ENCODE measurements at regions not wholly inside any gene's neighbourhood (a gene's known extent, or its start where the extent isn't known, plus 50 kb on each side); places are given as distances from the start of the nearest gene placed in this dataset.

GRCh38 chr12:125282921-125283320, 217.7 kb downstream of the AACS start:
- Mint-ChIP-seq H3K4me1 (ENCODE audit: low read depth) (no peaks in the 10 kb centered on the region), H3K27ac (no peak overlapping the region), H3K9me3 (peaks cover 43% of the 10 kb centered on the region), H3K27me3 (ENCODE audit: insufficient read depth) (peaks cover 2% of the 10 kb centered on the region; the same call in 1 of the 2 replicates), H3K4me3 (no peak overlapping the region), H3K36me3 (ENCODE audit: low read depth) (no peaks in the 10 kb centered on the region; the same call in 1 of the 2 replicates)
- no peak for DNase-seq
- no peak for TF ChIP-seq CTCF (IDR thresholded peaks at IDR 0.05)

GRCh38 chr12:125283521-125283920, 218.3 kb downstream of the AACS start:
- DNase-seq = no peak
- H3K27me3 Mint-ChIP-seq (ENCODE audit: insufficient read depth) = peaks cover 2% of the 10 kb centered on the region; the same call in 1 of the 2 replicates
- H3K4me1 Mint-ChIP-seq (ENCODE audit: low read depth) = no peaks in the 10 kb centered on the region
- H3K4me3 Mint-ChIP-seq = no peak overlapping the region
- no peak for TF ChIP-seq CTCF (IDR thresholded peaks at IDR 0.05)
- H3K36me3 Mint-ChIP-seq (ENCODE audit: low read depth) = no peaks in the 10 kb centered on the region; the same call in 1 of the 2 replicates
- H3K27ac Mint-ChIP-seq = no peak overlapping the region
- peaks cover 40% of the 10 kb centered on the region for H3K9me3 Mint-ChIP-seq

- DNase-seq = no peak
- no peak for TF ChIP-seq CTCF (IDR thresholded peaks at IDR 0.05)
- H3K27ac Mint-ChIP-seq = no peak overlapping the region
- peaks cover 2% of the 10 kb centered on the region; the same call in 1 of the 2 replicates for H3K27me3 Mint-ChIP-seq (ENCODE audit: insufficient read depth)
- H3K9me3 Mint-ChIP-seq = peaks cover 39% of the 10 kb centered on the region
- no peaks in the 10 kb centered on the region; the same call in 1 of the 2 replicates for H3K36me3 Mint-ChIP-seq (ENCODE audit: low read depth)
- H3K4me3 Mint-ChIP-seq = no peak overlapping the region
- H3K4me1 Mint-ChIP-seq (ENCODE audit: low read depth) = no peaks in the 10 kb centered on the region
Measured at GRCh38 chr12:125284087-125284486, 218.9 kb downstream of the AACS start.

GRCh38 chr12:125284945-125285685, 219.9 kb downstream of the AACS start:
- Mint-ChIP-seq H3K27me3 (ENCODE audit: insufficient read depth) (peaks cover 2% of the 10 kb centered on the region; the same call in 1 of the 2 replicates), H3K4me3 (no peak overlapping the region), H3K9me3 (peaks cover 37% of the 10 kb centered on the region), H3K36me3 (ENCODE audit: low read depth) (no peaks in the 10 kb centered on the region; the same call in 1 of the 2 replicates), H3K4me1 (ENCODE audit: low read depth) (no peaks in the 10 kb centered on the region), H3K27ac (no peak overlapping the region)
- TF ChIP-seq CTCF (IDR thresholded peaks at IDR 0.05) = no peak
- no peak for DNase-seq

- Mint-ChIP-seq H3K4me1 (ENCODE audit: low read depth) (no peaks in the 10 kb centered on the region), H3K9me3 (peaks cover 39% of the 10 kb centered on the region), H3K36me3 (ENCODE audit: low read depth) (no peaks in the 10 kb centered on the region; the same call in 1 of the 2 replicates), H3K4me3 (no peak overlapping the region), H3K27ac (no peak overlapping the region), H3K27me3 (ENCODE audit: insufficient read depth) (no peaks in the 10 kb centered on the region)
- TF ChIP-seq CTCF (IDR thresholded peaks at IDR 0.05) = no peak
- DNase-seq = no peak
Measured at GRCh38 chr12:125286005-125286727, 220.9 kb downstream of the AACS start.
